ENCODE measurements at regions not wholly inside any gene's neighbourhood (a gene's known extent, or its start where the extent isn't known, plus 50 kb on each side); places are given as distances from the start of the nearest gene placed in this dataset.
A peak's percentile ranks its signal among the peaks of the same experiment; 100 is the strongest.

- DNase-seq, result no peak
Observed at GRCh38 chr15:92224843-92225242, 168.8 kb upstream of the ST8SIA2 start.

DNA sequence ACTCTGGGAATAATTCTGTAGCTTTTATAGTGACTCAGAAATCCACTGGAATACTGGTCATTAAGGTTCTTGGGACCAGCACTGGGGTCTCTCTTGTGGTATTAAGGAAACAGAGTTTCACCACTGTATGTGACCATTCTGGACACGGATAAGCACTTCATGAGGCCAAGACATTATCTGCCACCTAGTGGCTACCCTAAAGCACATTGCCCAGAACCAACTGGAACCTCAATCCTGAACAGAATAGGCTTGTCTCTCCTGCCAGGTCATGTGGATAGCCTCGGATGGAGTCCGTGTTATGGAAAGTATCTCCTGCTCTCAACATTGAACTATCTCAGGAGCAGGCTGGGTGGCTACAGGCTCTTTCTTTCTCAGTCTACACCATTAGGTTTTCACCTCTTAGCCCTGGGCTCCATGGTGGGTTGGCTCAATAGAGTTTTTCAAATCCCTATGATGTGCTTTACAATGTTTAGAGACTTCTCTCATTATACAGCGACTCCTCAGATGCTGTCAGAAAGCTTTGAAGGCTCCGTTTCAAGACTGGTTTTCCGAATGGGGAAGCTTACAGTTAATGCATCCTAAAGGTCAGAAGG, 167.6 kb upstream of the ST8SIA2 start:
- no peak for DNase-seq

DNA sequence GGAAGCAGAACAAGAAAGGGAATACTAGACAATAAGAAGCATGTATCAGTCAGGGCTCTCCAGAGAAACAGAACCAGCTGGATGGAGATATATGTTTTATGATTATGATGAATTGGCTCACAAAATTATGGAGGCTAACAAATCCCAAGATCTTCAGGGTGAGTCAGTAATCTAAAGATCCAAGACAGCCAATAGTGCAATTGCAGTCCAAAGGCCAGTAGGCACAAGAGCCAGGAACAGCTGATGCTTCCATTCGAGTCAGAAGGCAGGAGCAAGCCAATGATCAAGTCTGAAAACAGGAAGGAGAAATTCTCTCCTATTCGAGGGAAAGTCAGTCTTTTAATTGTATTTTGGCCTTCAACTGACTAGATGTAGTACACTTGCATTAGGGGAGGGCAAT, 164.9 kb upstream of the ST8SIA2 start:
- no peak for DNase-seq

- no peak for DNase-seq
Observed at GRCh38 chr15:92231461-92231860, 162.2 kb upstream of the ST8SIA2 start.

DNA sequence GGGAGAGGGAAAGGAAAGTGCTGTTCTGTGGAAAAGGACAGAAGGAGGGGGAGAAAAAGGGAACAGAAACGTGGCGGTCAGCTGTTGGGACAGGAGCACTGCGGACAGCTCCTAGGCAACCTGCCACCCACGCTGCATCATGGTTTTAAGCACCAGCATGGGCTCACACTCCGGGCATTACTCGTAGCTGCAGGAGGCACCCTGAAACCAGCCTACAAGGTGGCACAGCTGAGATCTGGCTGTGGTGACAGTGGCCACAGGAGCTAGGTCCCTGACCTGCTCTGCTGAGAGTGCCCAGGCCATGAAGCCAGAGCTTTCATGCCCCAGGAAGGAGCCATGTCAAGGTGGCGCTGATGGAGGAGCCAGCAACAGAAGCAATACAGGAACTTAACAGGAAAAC, 161.4 kb upstream of the ST8SIA2 start:
- DNase-seq, result no peak

DNA sequence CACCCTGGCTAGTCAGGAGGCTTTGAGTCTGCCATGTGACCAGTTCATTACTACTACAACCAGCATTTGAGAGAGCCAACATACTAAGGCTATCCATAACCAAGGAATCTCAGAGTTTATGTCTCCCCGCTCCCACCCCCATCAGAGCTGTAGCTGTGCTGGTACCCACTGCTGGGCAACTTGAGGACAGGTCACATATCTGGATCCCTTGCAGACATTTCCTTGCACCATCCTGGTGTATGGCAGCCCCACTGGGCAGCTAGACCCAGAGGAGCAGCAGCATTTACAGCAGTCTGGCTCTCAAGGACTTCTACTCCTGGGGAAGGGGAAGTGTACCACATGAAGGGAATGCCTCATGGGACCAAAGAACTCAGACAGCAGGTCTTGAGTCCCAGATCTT, 160.8 kb upstream of the ST8SIA2 start:
- no peak for DNase-seq

- DNase-seq, result no peak
Observed at GRCh38 chr15:92243227-92243626, 150.5 kb upstream of the ST8SIA2 start.

DNA sequence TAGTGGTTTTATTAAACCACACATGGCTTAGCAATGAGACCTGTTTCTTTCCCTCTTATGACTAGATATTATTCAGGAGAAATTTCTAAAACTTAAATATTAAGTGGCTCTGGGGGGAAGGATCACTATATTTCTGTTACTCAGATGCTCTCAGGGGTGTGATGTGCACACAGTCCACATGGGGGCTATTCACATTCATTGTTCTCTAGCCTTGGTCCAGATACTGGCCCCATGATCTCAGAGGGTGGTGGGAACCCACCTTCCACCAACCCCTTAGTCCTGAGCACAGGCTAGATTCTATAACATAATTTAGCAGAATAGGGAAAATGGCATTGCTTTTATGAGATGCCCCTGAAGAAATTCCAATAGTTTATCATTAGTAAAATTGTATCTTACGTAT, 149.0 kb upstream of the ST8SIA2 start:
- no peak for DNase-seq

DNA sequence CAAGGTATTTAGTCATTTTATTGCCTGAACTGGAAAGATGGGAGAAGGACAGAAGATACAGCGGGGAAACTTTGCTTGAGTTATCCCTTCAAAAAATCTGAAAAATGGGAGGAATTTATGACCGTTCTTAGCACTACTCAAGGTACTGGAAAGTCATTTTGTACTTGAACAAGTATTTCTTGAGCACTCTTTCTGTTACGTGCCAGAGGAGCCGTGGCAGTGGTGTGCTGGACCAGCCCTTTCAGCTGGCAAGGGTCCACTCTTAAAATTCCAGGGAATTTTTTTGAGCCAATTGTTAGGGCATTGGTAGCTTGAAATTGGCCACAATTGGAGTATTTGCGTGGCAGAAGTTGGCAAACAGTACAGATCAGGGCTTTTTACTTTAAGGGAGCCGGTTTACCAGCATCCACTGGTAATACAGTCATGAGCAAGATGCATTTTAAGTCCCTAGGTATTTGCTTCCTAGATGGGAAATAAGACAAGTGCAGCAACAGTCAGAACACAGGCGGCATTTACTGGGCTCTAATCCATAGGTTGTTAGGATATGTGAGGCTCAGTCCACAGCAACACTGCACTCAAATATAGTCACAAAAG, 145.9 kb upstream of the ST8SIA2 start:
- DNase-seq, result no peak

GRCh38 chr15:92266796-92267685, 126.6 kb upstream of the ST8SIA2 start:
- no peak for DNase-seq

DNA sequence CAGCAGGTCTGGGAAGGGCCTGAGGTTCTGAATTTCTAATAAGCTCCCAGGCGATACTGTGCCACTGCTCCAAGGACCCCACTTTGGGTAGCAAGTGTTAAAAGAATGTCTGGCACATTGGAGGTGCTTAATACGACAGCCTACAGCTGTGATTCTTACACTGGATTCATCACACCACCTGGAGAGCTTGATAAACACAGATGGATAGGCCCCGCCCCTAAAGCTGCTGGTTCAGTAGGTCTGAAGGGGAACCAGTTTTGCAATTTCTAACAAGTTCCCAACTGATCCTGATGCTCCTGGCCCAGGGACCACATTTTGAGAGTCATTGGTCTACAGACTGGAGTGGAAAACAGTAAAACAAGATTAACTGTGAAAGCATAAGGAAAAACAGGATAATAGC, 124.8 kb upstream of the ST8SIA2 start:
- no peak for DNase-seq

DNA sequence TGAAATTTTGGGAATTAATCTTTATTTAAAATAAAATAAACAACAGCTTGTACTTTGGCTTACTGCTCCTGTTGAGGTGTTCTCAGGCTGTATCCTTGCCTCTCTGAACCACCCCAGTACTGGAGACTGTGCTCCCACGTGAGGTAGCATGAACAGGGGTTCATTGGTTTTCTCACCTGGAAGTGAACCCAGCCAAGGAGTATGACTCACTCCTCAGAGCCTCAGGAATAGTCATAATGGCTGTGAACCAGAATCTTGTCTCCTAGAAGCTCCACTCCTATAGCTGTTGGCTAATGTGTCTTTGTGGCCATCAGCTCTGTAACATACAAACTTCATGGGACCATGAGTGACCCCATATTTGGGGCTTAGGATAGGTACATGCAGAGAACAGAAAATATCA, 122.5 kb upstream of the ST8SIA2 start:
- no peak for DNase-seq

- DNase-seq, result no peak
Observed at GRCh38 chr15:92272106-92272505, 121.6 kb upstream of the ST8SIA2 start.

DNA sequence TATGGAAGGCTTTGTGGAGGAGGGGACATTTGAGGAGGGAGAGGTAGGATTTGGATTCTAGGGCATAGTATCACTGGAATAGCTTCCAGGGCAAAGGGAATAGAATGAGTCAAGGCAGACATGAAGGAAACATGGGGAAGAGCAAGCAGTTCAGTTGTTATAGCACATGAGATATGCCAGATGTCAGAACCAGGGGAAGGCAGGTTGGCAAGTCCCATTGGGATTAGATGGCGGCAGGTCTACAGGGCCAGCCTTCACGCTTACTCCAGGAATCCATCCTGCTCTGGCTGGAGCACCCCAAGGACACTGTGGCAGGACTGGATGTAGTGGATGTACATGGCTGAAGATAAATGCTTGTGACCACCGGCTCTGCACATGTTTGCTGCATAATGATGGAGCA, 120.4 kb upstream of the ST8SIA2 start:
- DNase-seq, result no peak

- DNase-seq, result no peak
Observed at GRCh38 chr15:92273723-92274122, 120.0 kb upstream of the ST8SIA2 start.

DNA sequence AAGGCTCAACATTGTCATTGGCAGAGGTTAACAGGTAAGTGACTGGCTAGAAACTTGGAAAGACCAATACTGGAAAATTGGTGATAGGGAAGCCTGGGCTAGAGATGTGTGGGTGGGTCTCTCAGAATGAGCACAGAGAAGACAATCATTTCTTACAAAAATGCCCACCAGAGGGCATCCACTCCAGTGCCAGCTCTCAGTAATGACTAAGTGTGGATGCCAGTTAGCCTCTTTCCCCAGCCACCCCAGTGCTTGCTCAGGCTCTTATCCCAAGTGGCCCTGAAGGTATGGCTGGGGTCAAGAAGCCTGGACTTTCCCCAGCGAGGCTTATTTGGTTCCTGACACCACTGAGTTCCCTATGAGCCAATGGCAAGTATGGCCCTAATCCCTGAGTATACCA, 115.9 kb upstream of the ST8SIA2 start:
- peak; percentile 21 to 26 for DNase-seq

GRCh38 chr15:92283813-92284212, 109.9 kb upstream of the ST8SIA2 start:
- DNase-seq, result no peak

- DNase-seq, result no peak
Observed at GRCh38 chr15:92288755-92289154, 104.9 kb upstream of the ST8SIA2 start.

DNA sequence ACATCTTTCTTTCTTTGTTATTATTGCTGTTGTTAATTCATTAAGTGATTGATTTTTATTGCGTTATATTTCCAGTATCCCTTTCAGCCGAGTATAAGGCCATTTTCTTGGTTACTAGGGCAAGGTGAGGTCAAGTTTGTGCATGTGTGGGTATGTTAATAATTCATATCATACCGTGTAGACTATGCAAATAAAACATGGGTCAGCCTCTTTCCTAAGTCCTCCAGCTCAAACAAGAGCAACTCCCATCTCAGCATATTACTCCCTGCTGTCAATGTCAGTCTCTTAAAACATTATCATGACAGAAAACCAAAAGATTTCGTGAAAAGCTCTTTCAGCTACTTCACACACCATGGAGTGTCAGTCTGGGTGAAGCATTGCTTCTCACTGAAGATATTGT, 103.9 kb upstream of the ST8SIA2 start:
- no peak for DNase-seq

GRCh38 chr15:92290359-92290992, 103.2 kb upstream of the ST8SIA2 start:
- DNase-seq, result no peak

- DNase-seq, result no peak
Observed at GRCh38 chr15:92291900-92292299, 101.8 kb upstream of the ST8SIA2 start.

DNA sequence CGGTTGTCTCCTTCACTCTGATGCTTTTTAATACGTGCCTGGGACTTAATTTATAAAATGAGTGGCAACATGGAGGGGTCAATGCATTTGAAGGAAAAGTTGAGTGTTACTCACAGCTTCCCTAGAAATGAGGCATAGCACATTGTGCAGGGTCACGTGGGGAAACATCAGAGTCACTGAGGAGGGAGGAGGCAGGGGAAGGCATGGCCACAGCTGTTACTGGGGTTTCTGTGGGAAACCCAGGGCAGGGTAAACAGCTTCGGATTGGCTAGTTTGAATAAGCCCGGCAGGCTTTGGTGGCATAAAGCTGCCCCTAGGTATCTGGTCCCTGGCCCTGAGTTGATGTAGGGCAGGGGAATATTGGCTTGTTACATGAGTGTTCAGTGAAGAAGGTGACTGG, 98.9 kb upstream of the ST8SIA2 start:
- DNase-seq, result no peak

- DNase-seq, result no peak
Observed at GRCh38 chr15:92304223-92304975, 89.3 kb upstream of the ST8SIA2 start.
